Liver (tissue), 3 donors: ENCODE measurements at regions not wholly inside any gene's neighbourhood (a gene's known extent, or its start where the extent isn't known, plus 50 kb on each side); places are given as distances from the start of the nearest gene placed in this dataset.

Source experiments
- CTCF ChIP-seq: fragments of 150-350 bp; IDR thresholded peaks from 2 replicates; pipeline ENCODE4 v1.5.1; 2017; ENCODE audit warnings: improper control_type of control experiment, low read depth, low read length; ENCODE audit not compliant: missing input control
- EGR1 ChIP-seq, 2 donors: IDR thresholded peaks; 2 replicates each; pipeline ENCODE4 v1.6.1; 2016 to 2018; ENCODE audit warnings: antibody characterized with exemption in 2 of 2, low read depth in 2 of 2
- GABPA ChIP-seq, 2 donors: IDR thresholded peaks in 1 of 2; conservative IDR thresholded peaks in 1 of 2; 2 replicates each; pipeline ENCODE4 v1.6.1; 2016; ENCODE audit warnings: antibody characterized with exemption in 2 of 2, mild to moderate bottlenecking in 1 of 2, moderate library complexity in 1 of 2
- REST ChIP-seq: IDR thresholded peaks from 2 replicates; pipeline ENCODE4 v1.6.1; 2016; ENCODE audit warnings: antibody characterized with exemption, mild to moderate bottlenecking
- RXRA ChIP-seq, 2 donors: IDR thresholded peaks; 2 replicates each; pipeline ENCODE4 v1.6.1; 2017 to 2018; ENCODE audit warnings: antibody characterized with exemption in 2 of 2, mild to moderate bottlenecking in 1 of 2
- SP1 ChIP-seq: IDR thresholded peaks from 2 replicates; pipeline ENCODE4 v1.6.1; 2018; ENCODE audit warnings: antibody characterized with exemption, mild to moderate bottlenecking
- TAF1 ChIP-seq: conservative IDR thresholded peaks from 2 replicates; pipeline ENCODE4 v1.6.1; 2016; ENCODE audit warnings: antibody characterized with exemption, mild to moderate bottlenecking
- YY1 ChIP-seq: IDR thresholded peaks from 2 replicates; pipeline ENCODE4 v1.6.1; 2016; ENCODE audit warnings: antibody characterized with exemption, mild to moderate bottlenecking
- ZBTB33 ChIP-seq: IDR thresholded peaks from 2 replicates; pipeline ENCODE4 v1.6.1; 2016; ENCODE audit warnings: antibody characterized with exemption
- TF ChIP-seq, protein P1 (sequence below): IDR thresholded peaks from 2 replicates; pipeline ENCODE4 v1.6.1; 2016; ENCODE audit warnings: antibody characterized with exemption
- donor health status: healthy.
- donor health status: healthy.

GRCh38 chr12:131313635-131314034 is 359.9 kb downstream of the ADGRD1 start:
- TF ChIP-seq CTCF (no peak), SP1 (no peak), EGR1 (IDR thresholded peaks at IDR 0.05; ENCODE audit: low read depth in 2 of 2) (no peak), TAF1 (no peak), ZBTB33 (no peak), GABPA (IDR thresholded peaks at IDR 0.05 in 1 of 2, conservative IDR thresholded peaks at IDR 0.05 in 1 of 2) (no peak), REST (no peak), RXRA (IDR thresholded peaks at IDR 0.05) (no peak), YY1 (no peak)
- TF ChIP-seq, protein P1, sequence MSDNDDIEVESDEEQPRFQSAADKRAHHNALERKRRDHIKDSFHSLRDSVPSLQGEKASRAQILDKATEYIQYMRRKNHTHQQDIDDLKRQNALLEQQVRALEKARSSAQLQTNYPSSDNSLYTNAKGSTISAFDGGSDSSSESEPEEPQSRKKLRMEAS, result no peak
